ENCODE measurements at regions not wholly inside any gene's neighbourhood (a gene's known extent, or its start where the extent isn't known, plus 50 kb on each side); places are given as distances from the start of the nearest gene placed in this dataset.
A peak's percentile ranks its signal among the peaks of the same experiment; 100 is the strongest.
"Not testable (repeated sequence)": the region's sequence is repeated elsewhere in the genome, so short reads cannot be mapped to it uniquely, and the experiment has no call there.

GRCh38 chr18:21928925-21929324 lies 188.3 kb downstream of the MIB1 start:
- no peak for DNase-seq
- no peaks in the 10 kb centered on the region for H3K9me3 ChIP-seq
- no peaks in the 10 kb centered on the region for H3K27me3 ChIP-seq
- no peak overlapping the region for H3K4me3 ChIP-seq
- no peaks in the 10 kb centered on the region for H3K36me3 ChIP-seq

GRCh38 chr18:21930177-21930576 lies 189.6 kb downstream of the MIB1 start:
- no peak overlapping the region for H3K4me3 ChIP-seq
- no peaks in the 10 kb centered on the region for H3K36me3 ChIP-seq
- DNase-seq = no peak
- H3K9me3 ChIP-seq = no peaks in the 10 kb centered on the region
- no peaks in the 10 kb centered on the region for H3K27me3 ChIP-seq

DNA sequence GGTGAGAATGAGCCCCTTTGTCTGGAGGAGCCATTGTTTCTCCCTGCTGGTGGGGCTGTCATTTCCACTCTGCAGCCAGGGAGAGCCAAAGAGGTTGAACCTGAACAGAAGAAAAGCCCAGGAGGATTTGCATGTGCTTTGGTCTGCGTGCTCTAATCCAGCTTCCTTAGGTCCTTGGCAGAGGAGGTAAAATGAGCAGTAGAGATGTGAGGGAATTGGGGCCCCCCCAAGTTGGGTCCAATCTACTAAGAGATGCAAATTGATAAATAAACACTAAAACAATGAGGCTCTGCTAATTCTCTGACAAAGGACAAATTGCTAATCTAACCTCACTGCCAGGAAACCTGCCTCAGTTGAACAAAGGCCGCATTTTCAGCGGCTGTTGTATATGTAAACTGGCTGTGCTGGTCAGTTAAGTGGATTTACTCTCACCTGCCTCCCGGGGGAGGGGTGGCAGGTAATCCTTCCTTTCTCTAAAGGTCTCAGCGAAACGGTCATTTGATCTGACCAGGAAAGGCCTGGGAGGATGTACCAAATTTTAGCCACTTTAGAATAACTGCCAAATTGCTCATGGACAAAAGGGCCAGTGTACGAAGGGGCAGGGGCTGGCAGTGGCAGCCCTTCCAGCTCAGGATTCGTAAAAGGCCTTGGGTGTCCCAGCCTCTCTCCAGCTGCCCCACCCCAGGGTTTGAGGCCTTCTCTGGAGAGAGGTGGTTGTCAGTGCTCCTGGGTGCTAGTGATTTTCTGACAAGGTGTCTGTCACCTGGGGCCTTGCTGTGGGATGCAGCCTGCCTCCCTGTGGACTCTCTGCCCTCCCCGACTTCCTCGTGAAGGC lies 193.6 kb downstream of the MIB1 start:
- Histone ChIP-seq H3K27me3 (no peaks in the 10 kb centered on the region), H3K9me3 (no peaks in the 10 kb centered on the region), H3K36me3 (no peaks in the 10 kb centered on the region), H3K4me3 (no peak overlapping the region)
- no peak for DNase-seq

DNA sequence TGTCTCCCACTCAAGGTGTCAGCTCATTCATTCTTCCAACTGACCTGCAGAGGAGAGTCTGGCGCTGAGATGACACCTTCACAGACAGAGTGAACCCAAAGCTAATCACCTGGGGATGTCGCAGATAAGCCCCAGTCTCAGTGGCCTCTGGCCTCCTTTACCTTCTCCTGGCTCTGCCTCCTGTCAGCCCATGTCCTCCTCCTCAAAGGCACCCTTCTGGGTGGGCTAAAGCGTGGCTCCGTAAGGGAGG lies 194.1 kb downstream of the MIB1 start:
- H3K9me3 ChIP-seq = no peaks in the 10 kb centered on the region
- no peaks in the 10 kb centered on the region for H3K27me3 ChIP-seq

DNA sequence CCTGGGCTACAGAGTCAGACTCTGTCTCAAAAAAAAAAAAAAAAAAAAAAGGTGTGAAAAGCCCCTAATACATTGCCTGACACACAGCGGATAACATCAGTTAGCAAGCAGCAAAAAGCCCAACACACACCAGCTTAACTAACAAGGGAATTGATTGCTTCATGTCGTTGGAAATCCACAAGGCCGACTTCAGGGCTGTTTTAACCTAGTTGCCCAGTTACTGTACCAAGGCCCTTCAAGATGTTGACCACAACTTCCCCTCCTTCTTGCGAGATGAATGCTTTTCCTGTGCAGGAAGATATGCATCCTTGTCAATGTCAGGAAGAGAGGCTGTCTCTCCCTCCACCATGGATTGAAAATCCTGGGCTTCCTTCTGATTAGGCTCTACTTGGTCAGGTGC lies 202.9 kb downstream of the MIB1 start:
- no peak for DNase-seq
- H3K27me3 ChIP-seq = no peaks in the 10 kb centered on the region
- H3K4me3 ChIP-seq = no peak overlapping the region
- no peaks in the 10 kb centered on the region for H3K36me3 ChIP-seq
- no peaks in the 10 kb centered on the region for H3K9me3 ChIP-seq

More for the DNA sequence above, 194.1 kb downstream of the MIB1 start:
- H3K36me3 ChIP-seq = no peaks in the 10 kb centered on the region
- H3K4me3 ChIP-seq = no peak overlapping the region
- DNase-seq = no peak

- Histone ChIP-seq H3K36me3 (no peaks in the 10 kb centered on the region), H3K27me3 (no peaks in the 10 kb centered on the region), H3K4me3 (no peak overlapping the region), H3K9me3 (no peaks in the 10 kb centered on the region)
- DNase-seq = no peak
These were observed 208.9 kb downstream of the MIB1 start for GRCh38 chr18:21949326-21950015.

DNA sequence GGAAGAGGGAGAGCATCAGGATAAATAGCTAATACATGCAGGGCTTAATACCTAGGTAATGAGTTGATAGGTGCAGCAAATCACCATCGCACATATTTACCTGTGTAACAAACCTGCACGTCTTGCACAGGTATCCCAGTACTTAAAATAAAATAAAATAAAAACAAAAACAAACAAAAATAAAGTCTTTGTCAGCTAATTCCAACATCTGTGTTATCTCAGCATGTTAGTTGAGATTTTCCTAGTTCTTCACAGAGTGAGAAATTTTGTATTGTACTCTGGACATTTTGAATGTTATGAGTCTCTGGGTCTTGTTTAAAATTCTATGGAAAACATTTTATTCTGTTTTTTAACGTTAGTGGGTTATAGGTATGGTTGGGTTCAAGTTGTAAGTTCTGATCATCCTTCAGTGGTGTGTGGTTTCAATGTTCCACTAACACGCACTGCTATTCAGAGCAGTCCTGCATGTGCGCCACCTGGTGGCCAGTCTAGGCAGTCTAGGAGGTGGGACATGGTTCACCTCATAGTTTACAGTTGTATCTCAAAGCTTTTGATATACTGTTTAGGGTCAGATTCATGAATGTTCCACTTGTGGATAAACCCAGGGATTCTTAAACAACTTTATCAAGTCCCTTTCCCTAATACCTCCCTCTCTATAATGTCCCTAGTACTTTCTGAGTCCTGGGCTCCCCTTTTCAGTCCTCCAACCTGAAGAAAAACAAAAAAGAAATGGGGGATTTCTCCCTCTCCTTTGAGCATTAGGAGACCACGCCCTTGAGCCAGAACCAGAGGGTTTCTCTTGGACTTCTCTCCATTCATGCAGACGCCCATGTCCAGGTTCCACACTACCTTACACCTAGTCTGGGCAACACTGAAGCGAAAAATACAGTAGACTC lies 213.4 kb upstream of the GATA6 start:
- Histone ChIP-seq H3K36me3 (no peaks in the 10 kb centered on the region), H3K27me3 (no peaks in the 10 kb centered on the region), H3K9me3 (no peaks in the 10 kb centered on the region), H3K4me3 (no peak overlapping the region)
- DNase-seq = peak; percentile 48

- no peak for DNase-seq
- Histone ChIP-seq H3K9me3 (no peaks in the 10 kb centered on the region), H3K4me3 (no peak overlapping the region), H3K27me3 (no peaks in the 10 kb centered on the region), H3K36me3 (no peaks in the 10 kb centered on the region)
These were observed 211.1 kb upstream of the GATA6 start for GRCh38 chr18:21958263-21958662.

- H3K36me3 ChIP-seq = no peaks in the 10 kb centered on the region
- no peak for DNase-seq
- no peak overlapping the region for H3K4me3 ChIP-seq
- no peaks in the 10 kb centered on the region for H3K9me3 ChIP-seq
- H3K27me3 ChIP-seq = no peaks in the 10 kb centered on the region
These were observed 210.5 kb upstream of the GATA6 start for GRCh38 chr18:21958707-21959450.

DNA sequence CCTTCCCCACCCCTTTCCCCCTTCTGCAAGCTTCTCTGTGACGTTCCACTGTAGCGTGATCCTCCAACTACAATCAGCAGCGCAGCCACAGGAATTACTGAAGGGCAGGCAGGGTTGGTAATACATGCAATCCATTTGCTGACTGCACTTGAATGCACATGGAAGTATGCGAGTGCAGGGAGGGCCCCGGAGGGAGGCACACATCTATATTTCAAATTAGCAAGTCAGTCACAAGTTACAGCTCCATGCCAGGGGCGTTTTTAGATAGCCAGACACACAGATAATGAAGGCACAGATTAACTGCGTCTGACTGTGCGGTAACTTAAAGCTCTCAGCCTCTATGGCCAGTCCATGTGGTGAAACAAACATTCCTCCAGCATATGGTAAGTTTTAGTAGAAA lies 209.2 kb upstream of the GATA6 start:
- no peak for DNase-seq
- Histone ChIP-seq H3K36me3 (no peaks in the 10 kb centered on the region), H3K4me3 (no peak overlapping the region), H3K9me3 (no peaks in the 10 kb centered on the region), H3K27me3 (no peaks in the 10 kb centered on the region)

- DNase-seq = no peak
- Histone ChIP-seq H3K9me3 (no peaks in the 10 kb centered on the region), H3K4me3 (no peak overlapping the region), H3K27me3 (no peaks in the 10 kb centered on the region), H3K36me3 (no peaks in the 10 kb centered on the region)
These were observed 206.1 kb upstream of the GATA6 start for GRCh38 chr18:21963336-21963735.

DNA sequence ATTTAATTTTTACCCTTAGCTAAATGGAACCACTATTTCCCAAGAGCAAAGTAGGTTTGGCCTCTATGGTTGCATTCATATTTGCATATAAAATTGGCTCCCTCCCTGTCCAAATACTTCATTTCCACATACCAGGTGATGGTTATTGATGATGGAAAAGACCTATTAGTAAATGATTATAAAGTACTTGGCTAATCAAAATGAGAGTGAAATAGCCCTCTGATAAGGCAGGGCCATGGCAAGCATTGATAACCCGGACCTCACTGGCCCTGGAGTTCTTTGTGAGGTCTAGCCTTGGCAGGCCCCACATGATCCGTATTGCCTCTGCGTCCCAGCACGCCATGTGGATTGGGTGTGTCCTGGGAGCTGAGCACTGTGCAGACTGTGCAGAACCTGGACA lies 201.1 kb upstream of the GATA6 start:
- Histone ChIP-seq H3K9me3 (no peaks in the 10 kb centered on the region), H3K27me3 (no peaks in the 10 kb centered on the region), H3K4me3 (no peak overlapping the region), H3K36me3 (no peaks in the 10 kb centered on the region)
- DNase-seq = no peak

GRCh38 chr18:21972281-21972680 lies 197.1 kb upstream of the GATA6 start:
- no peak for DNase-seq
- Histone ChIP-seq H3K36me3 (no peaks in the 10 kb centered on the region), H3K27me3 (no peaks in the 10 kb centered on the region), H3K4me3 (no peak overlapping the region), H3K9me3 (no peaks in the 10 kb centered on the region)

DNA sequence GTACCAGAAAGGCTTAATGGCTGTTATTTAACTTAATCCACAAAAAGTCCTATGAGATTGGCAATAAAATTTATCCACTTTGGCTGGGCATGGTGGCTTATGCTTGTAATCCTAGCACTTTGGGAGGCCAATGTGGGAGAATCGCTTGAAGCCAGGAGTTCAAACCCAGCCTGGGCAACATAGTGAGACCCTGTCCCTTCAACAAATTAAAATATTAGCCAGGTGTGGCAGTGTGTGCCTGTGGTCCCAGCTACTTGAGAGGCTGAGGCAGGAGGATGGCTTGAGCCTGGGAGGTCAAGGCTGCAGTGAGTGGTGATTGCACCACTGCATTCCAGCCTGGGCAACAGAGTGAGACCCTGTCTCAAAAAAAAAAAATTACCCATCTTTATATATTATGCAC lies 193.4 kb upstream of the GATA6 start:
- not testable (repeated sequence) for H3K27me3 ChIP-seq, DNase-seq, H3K36me3 ChIP-seq, H3K9me3 ChIP-seq, H3K4me3 ChIP-seq

DNA sequence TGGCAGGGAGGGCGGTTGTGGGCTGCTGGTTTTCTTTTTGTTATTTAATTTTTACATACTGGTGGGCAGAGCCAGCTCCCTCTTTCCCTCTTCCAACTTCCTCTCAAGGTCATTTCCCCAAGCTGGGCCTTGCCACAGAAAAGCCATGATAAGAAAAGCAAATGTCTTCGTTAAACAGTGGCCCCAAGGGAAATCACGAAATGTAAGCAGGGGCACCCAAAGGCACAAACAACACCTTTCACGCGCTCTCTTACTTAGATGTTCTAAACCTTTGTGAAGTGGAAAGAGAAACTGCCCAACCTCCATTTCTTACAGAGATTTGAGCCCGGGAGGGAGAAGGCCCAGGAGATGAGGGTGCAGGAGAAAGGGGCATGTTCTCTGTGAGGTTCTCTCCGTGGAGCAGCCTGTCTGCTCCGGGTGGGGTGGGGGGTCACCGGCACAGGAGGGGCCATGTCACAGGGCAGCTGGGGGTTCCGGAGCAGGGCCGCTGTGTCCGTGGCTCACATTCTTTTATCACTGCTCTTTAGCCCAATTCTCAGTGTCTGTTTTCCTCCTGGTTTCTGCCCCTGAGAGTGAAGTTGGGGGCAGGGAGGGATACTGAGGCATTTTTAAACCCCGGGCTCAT lies 190.7 kb upstream of the GATA6 start:
- no peak for DNase-seq
- no peak overlapping the region for H3K4me3 ChIP-seq
- no peaks in the 10 kb centered on the region for H3K9me3 ChIP-seq
- H3K36me3 ChIP-seq = no peaks in the 10 kb centered on the region
- H3K27me3 ChIP-seq = no peaks in the 10 kb centered on the region

- no peaks in the 10 kb centered on the region for H3K27me3 ChIP-seq
- no peaks in the 10 kb centered on the region for H3K9me3 ChIP-seq
- no peaks in the 10 kb centered on the region for H3K36me3 ChIP-seq
- no peak for DNase-seq
- H3K4me3 ChIP-seq = no peak overlapping the region
These were observed 190.2 kb upstream of the GATA6 start for GRCh38 chr18:21979171-21979560.
